Colon (tissue), 2 donors: ENCODE measurements at regions not wholly inside any gene's neighbourhood (a gene's known extent, or its start where the extent isn't known, plus 50 kb on each side); places are given as distances from the start of the nearest gene placed in this dataset.
"Not testable (repeated sequence)": the region's sequence is repeated elsewhere in the genome, so short reads cannot be mapped to it uniquely, and the experiment has no call there.

Experiments used
- FAIRE-seq: peaks from 2 replicates; lab custom pipeline; 2012; peaks lifted over from hg19 to GRCh38; lab: Jason Lieb, UNC
- donor health status: control.
- donor health status: control.

DNA sequence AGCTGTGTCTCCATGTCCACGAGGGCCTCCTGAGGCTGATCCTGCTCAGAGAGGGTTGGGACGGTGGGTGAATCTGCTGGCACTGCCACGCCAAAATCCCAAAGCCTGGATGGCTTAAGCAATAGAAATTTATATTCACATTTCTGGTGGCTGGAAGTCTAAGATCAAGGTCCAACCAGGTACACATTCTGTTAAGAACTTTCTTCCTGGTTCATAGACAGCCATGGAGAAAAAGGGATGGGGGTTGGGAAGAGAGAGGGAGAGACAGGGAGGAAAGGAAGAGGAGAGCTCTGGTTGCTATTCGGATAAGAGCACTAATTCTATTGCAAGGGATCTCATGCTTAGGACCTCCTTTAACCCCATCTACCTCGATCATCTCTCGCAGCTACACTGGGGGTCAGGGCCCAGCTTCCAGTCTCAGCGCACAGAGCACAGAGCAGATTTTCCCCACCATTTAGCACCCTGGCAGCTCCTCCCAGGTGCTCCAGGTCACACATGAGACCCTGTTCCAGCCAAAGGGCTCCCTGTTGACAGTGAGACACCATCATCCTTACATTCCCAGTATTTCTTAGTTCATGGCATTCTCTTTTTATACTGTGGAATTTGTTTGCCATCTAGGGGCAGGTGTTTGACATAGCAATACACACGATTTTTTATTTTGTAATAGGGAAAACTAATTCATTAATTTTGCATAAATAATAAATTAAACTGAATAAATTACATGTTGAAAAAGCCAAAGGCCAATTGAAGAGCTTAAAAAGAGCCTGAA lies 615.6 kb downstream of the RPIA start:
- FAIRE-seq, result not testable (repeated sequence)

- not testable (repeated sequence) for FAIRE-seq
Measured at GRCh38 chr2:89318990-89319389, 627.5 kb downstream of the RPIA start.

GRCh38 chr2:89325894-89326293 lies 634.4 kb downstream of the RPIA start:
- FAIRE-seq, result not testable (repeated sequence)

DNA sequence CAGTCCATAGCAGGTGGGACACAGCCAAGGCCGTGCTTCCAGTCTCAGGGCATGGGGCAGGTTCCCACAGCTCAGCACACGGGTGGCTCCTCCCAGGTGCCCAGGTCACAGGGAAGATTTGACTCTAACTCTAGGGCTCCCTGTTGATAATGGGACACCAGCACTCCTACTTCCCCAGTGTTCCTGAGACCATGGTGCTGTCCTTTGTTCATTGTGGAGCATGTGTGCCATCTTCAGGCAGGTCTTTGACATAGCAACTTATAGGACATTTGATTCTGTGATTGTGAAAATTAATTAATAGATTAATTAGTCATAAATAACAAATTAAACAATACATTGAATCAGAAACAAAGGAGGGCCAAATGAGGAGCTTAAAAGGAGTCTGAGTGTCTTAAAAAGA lies 635.0 kb downstream of the RPIA start:
- not testable (repeated sequence) for FAIRE-seq

DNA sequence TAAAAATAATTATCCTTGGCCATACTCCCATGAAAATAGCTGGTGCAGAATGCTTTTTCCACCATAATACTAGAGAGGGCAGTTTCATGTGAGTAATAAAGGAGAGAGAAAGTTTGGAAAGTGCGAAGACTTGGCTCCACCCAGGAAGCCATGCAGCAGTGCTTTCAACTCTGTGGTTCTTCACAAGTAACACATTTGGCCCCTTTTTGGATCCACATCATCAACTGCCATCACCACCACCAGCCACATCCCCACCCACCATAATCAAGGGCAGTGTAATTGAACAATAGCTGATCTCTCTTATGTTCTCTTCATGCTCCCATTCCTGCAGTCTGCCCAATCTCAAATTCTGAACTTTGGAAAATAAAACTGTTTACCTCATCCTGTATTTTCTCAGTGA lies 637.3 kb downstream of the RPIA start:
- FAIRE-seq, result not testable (repeated sequence)
